Heart left ventricle (tissue), 16 donors: ENCODE measurements at regions not wholly inside any gene's neighbourhood (a gene's known extent, or its start where the extent isn't known, plus 50 kb on each side); places are given as distances from the start of the nearest gene placed in this dataset.

Source experiments
- ATAC-seq, 4 donors: fragments of 200-7000 bp; cut with Tn5 transposase; one replicate each; pipeline ENCODE4 v1.9.1; 2020 to 2022; ENCODE audit warnings: moderate library complexity in 4 of 4, mild to moderate bottlenecking in 3 of 4, moderate number of reproducible peaks in 1 of 4
- DNase-seq, 5 donors: peaks; one replicate each; pipeline ENCODE4 v3.0.0-alpha.2; 2020
- H3K27ac ChIP-seq, 12 donors: fragments of 200-600 bp; sonication (generic) in 4 of 12; one replicate each; pipeline versions ENCODE4 v1.5.0 to v1.8.0; 2016 to 2022; ENCODE audit warnings: mild to moderate bottlenecking in 2 of 12
- H3K27me3 ChIP-seq, 9 donors: fragments of 200-600 bp; sonication (generic) in 2 of 9; one replicate each; pipeline versions ENCODE4 v1.5.1 to v1.8.0; 2016 to 2022; ENCODE audit warnings: mild to moderate bottlenecking in 3 of 9
- H3K36me3 ChIP-seq, 9 donors: fragments of 200-600 bp; sonication (generic) in 2 of 9; one replicate each; pipeline versions ENCODE4 v1.5.0 to v1.8.0; 2018 to 2022; ENCODE audit warnings: mild to moderate bottlenecking in 2 of 9
- H3K4me1 ChIP-seq, 12 donors: fragments of 200-600 bp; sonication (generic) in 4 of 12; one replicate each; pipeline versions ENCODE4 v1.5.0 to v1.8.0; 2016 to 2022; ENCODE audit warnings: mild to moderate bottlenecking in 3 of 12
- H3K4me3 ChIP-seq, 12 donors: fragments of 200-600 bp; sonication (generic) in 4 of 12; one replicate each; pipeline versions ENCODE4 v1.5.0 to v1.8.0; 2017 to 2022; ENCODE audit warnings: mild to moderate bottlenecking in 9 of 12, moderate library complexity in 4 of 12
- H3K9me3 ChIP-seq, 12 donors: fragments of 200-600 bp; sonication (generic) in 4 of 12; one replicate each; pipeline versions ENCODE4 v1.5.0 to v1.8.0; 2016 to 2022; ENCODE audit warnings: mild to moderate bottlenecking in 1 of 12
- POLR2A ChIP-seq, 2 donors: fragments of 450-650 bp; IDR thresholded peaks; one replicate each; pipeline ENCODE4 v1.6.1; 2017; ENCODE audit warnings: antibody characterized with exemption in 2 of 2, mild to moderate bottlenecking in 2 of 2, moderate library complexity in 2 of 2
- WGBS, 4 donors: extraction: QIAGEN DNeasy Blood & Tissue Kit in 2 of 4; methylation state at CpG; one replicate each; pipeline versions ENCODE4 v1.1.5 to v1.1.7; 2013 to 2018; 5-methylcytosine and 5-hydroxymethylcytosine counted together
- intact Hi-C, 10 donors: fragments of 100-400 bp; cut with DNase I; formaldehyde crosslinking; loops; one replicate each; pipeline versions ENCODE4 v1.11.1 to v1.14.2; 2022
- TF ChIP-seq, protein P1 (sequence below), 12 donors: fragments of 200-600 bp; sonication (generic) in 4 of 12; IDR thresholded peaks; one replicate each; pipeline versions ENCODE4 v1.5.0 to v1.8.0; 2018 to 2022; ENCODE audit warnings: antibody characterized with exemption in 12 of 12, mild to moderate bottlenecking in 5 of 12
- donor health status: ischemic (EF 13 %, LVEDD 7.1; RV severe dilation, severe dysfunction).
- donor health status: healthy with polysubstance abuse.
- donor health status: DM: no; HTN: yes; CAD: no.
- donor health status: DM: no; HTN: no; CAD: no.
- donor health status: ischemic (EF 25% LVEDD 6.9; RV normal size, moderate dysfunction).
- donor health status: ischemic (EF 25% LVEDD 5.7; RV mildly dilated, moderate dysfunction).
- donor health status: healthy.
- donor health status: DM: yes; HTN: yes; CAD: no.
- donor health status: ischemic (EF 35%, LVEDD 5.7; RV mildly dilated, moderate dysfunction).
- donor health status: nonischemic (EF 11% LVEDD 7.7; RV severe dilation, severe dysfunction).
- donor health status: DM: yes; HTN: yes; CAD: no.
- donor health status: PGD.
- donor health status: ischemic (EF 29% LVEDD 5.4; RV normal size, mild dysfunction).
- donor health status: nonischemic (EF 23%, LVEDD 6.1; RV moderate dilation, normal function).

- no peak overlapping the region for H3K27ac ChIP-seq
- H3K36me3 ChIP-seq = no peaks in the 10 kb centered on the region
- 25 to 28% (median 27%) methylated on average over 7 of the region's 7 CpGs for WGBS, 4 donors
- TF ChIP-seq, protein P1, sequence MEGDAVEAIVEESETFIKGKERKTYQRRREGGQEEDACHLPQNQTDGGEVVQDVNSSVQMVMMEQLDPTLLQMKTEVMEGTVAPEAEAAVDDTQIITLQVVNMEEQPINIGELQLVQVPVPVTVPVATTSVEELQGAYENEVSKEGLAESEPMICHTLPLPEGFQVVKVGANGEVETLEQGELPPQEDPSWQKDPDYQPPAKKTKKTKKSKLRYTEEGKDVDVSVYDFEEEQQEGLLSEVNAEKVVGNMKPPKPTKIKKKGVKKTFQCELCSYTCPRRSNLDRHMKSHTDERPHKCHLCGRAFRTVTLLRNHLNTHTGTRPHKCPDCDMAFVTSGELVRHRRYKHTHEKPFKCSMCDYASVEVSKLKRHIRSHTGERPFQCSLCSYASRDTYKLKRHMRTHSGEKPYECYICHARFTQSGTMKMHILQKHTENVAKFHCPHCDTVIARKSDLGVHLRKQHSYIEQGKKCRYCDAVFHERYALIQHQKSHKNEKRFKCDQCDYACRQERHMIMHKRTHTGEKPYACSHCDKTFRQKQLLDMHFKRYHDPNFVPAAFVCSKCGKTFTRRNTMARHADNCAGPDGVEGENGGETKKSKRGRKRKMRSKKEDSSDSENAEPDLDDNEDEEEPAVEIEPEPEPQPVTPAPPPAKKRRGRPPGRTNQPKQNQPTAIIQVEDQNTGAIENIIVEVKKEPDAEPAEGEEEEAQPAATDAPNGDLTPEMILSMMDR (IDR thresholded peaks at IDR 0.05) = no peak
- TF ChIP-seq POLR2A (IDR thresholded peaks at IDR 0.05) = no peak
- peaks cover 0 to 61% (median 8%) of the 10 kb centered on the region in 9 donors for H3K27me3 ChIP-seq
- DNase-seq (no peak), ATAC-seq (no peak)
- no peaks in the 10 kb centered on the region for H3K9me3 ChIP-seq
- no peak overlapping the region for H3K4me3 ChIP-seq
- intact Hi-C loops = no loop called here
- H3K4me1 ChIP-seq = no peaks in the 10 kb centered on the region
Measured at GRCh38 chr14:95979339-95980042, 59.7 kb upstream of the C14orf132 start.

DNA sequence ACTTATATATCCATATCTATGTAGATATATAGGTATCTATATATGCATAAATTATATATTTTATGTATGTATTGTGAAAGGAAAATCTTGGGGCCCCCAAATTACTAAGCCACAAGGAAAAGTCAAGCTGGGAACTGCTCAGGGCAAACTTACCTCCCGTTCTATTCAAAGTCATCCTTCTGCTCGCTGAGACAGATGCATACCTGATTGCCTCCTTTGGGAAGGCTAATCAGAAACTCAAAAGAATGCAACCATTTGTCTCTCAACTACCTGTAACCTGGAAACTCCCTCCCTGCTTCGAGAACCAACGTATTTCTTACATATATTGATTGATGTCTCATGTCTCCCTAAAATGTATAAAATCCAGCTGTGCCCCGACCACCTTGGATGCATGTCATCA lies 58.8 kb upstream of the C14orf132 start:
- Histone ChIP-seq H3K27me3 (peaks cover 0 to 65% (median 8%) of the 10 kb centered on the region in 9 donors), H3K4me1 (no peaks in the 10 kb centered on the region), H3K9me3 (no peaks in the 10 kb centered on the region), H3K27ac (no peak overlapping the region), H3K36me3 (no peaks in the 10 kb centered on the region), H3K4me3 (no peak overlapping the region)
- 26 to 32% (median 30%) methylated on average over 5 of the region's 5 CpGs for WGBS, 4 donors
- TF ChIP-seq POLR2A (IDR thresholded peaks at IDR 0.05) = no peak
- TF ChIP-seq, protein P1 (IDR thresholded peaks at IDR 0.05) = no peak
- intact Hi-C loops = no loop called here
- DNase-seq = no peak
- no peak for ATAC-seq

DNA sequence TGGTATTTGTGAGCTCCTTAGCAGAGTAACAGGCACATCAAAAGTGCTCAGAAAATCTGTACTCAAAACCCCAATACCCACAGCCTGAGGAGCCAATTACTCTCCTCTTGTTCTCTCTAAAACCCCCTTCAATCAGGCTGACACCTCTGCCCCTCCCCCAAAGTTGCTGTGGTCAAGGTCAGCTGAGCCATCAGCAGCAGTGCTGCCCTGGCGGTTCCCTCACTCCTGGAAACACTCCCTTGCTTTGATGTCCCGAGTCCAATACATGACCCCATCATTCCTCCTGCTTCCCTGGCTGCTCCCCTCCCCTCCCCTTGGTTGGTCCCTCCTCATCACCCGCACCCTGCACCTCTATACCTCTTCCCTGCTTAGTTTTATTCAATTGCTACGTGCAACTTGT lies 57.2 kb upstream of the C14orf132 start:
- no peak overlapping the region for H3K4me3 ChIP-seq
- ATAC-seq (no peak), DNase-seq (no peak)
- no peaks in the 10 kb centered on the region for H3K4me1 ChIP-seq
- TF ChIP-seq POLR2A (IDR thresholded peaks at IDR 0.05) = no peak
- TF ChIP-seq, protein P1 (IDR thresholded peaks at IDR 0.05) = no peak
- intact Hi-C loops = no loop called here
- no peaks in the 10 kb centered on the region for H3K9me3 ChIP-seq
- H3K36me3 ChIP-seq = no peaks in the 10 kb centered on the region
- H3K27ac ChIP-seq = no peak overlapping the region
- H3K27me3 ChIP-seq = peaks cover 0 to 69% (median 8%) of the 10 kb centered on the region in 9 donors
- WGBS, 4 donors = 15 to 26% (median 24%) methylated on average over 4 of the region's 4 CpGs

- intact Hi-C loops = no loop called here
- Histone ChIP-seq H3K9me3 (peaks cover 0 to 6% (median 0%) of the 10 kb centered on the region in 12 donors), H3K4me3 (no peak overlapping the region), H3K27me3 (peaks cover 0 to 60% (median 8%) of the 10 kb centered on the region in 9 donors), H3K4me1 (no peaks in the 10 kb centered on the region), H3K36me3 (no peaks in the 10 kb centered on the region), H3K27ac (no peak overlapping the region)
- 83 to 90% (median 85%) methylated on average over 2 of the region's 2 CpGs for WGBS, 4 donors
- TF ChIP-seq, protein P1 (IDR thresholded peaks at IDR 0.05) = no peak
- no peak for TF ChIP-seq POLR2A (IDR thresholded peaks at IDR 0.05)
- ATAC-seq (no peak), DNase-seq (no peak)
Measured at GRCh38 chr14:95984206-95984605, 55.0 kb upstream of the C14orf132 start.
